H9 (cell line): ENCODE measurements at regions not wholly inside any gene's neighbourhood (a gene's known extent, or its start where the extent isn't known, plus 50 kb on each side); places are given as distances from the start of the nearest gene placed in this dataset.

Source experiments
- DNase-seq: peaks from one replicate; pipeline ENCODE4 v3.0.0-alpha.2; 2017
- H2AFZ ChIP-seq: one replicate; pipeline ENCODE4 v1.6.1; 2013; ENCODE audit warnings: mild to moderate bottlenecking, low read length, control low read depth, moderate library complexity
- H2AK5ac ChIP-seq: 2 replicates; pipeline ENCODE4 v1.6.1; 2013; ENCODE audit warnings: low read length, control low read depth, mixed read lengths; ENCODE audit not compliant: insufficient read length
- H2BK120ac ChIP-seq: one replicate; pipeline ENCODE4 v1.6.1; 2013; ENCODE audit warnings: low read depth, mild to moderate bottlenecking, low read length, control low read depth, inconsistent platforms; ENCODE audit not compliant: poor library complexity, severe bottlenecking
- H2BK12ac ChIP-seq: 2 replicates; pipeline ENCODE4 v1.6.1; 2013; ENCODE audit warnings: low read length, control low read depth, mixed read lengths, low read depth; ENCODE audit not compliant: insufficient read length
- H2BK15ac ChIP-seq: 2 replicates; pipeline ENCODE4 v1.6.1; 2013; ENCODE audit warnings: low read depth, low read length, control low read depth
- H2BK20ac ChIP-seq: one replicate; pipeline ENCODE4 v1.6.1; 2013; ENCODE audit warnings: low read depth, mild to moderate bottlenecking, low read length, control low read depth, inconsistent platforms; ENCODE audit not compliant: poor library complexity, severe bottlenecking
- H2BK5ac ChIP-seq: 2 replicates; pipeline ENCODE4 v1.6.1; 2013; ENCODE audit warnings: low read length, control low read depth, mixed read lengths; ENCODE audit not compliant: insufficient read length
- H3K14ac ChIP-seq: 2 replicates; pipeline ENCODE4 v1.6.1; 2013; ENCODE audit warnings: low read length, control low read depth; ENCODE audit not compliant: insufficient read depth
- H3K18ac ChIP-seq: 2 replicates; pipeline ENCODE4 v1.6.1; 2013; ENCODE audit warnings: low read depth, mild to moderate bottlenecking, mixed read lengths, low read length, control low read depth; ENCODE audit not compliant: insufficient read length
- H3K23ac ChIP-seq: 2 replicates; pipeline ENCODE4 v1.6.1; 2013; ENCODE audit warnings: low read length, control low read depth, mixed read lengths, low read depth; ENCODE audit not compliant: insufficient read length
- H3K23me2 ChIP-seq: 2 replicates; pipeline ENCODE4 v1.6.1; 2013; ENCODE audit warnings: low read depth, mild to moderate bottlenecking, mixed read lengths, low read length, control low read depth; ENCODE audit not compliant: insufficient read length, poor library complexity, severe bottlenecking
- H3K27ac ChIP-seq: 2 replicates; pipeline ENCODE4 v1.5.1; 2013; ENCODE audit warnings: low read length, control low read depth, mixed read lengths, low read depth; ENCODE audit not compliant: insufficient read length
- H3K27me3 ChIP-seq: 2 replicates; pipeline ENCODE4 v1.6.1; 2013; ENCODE audit warnings: low read length, control low read depth, inconsistent platforms; ENCODE audit not compliant: insufficient read depth
- H3K4ac ChIP-seq: 2 replicates; pipeline ENCODE4 v1.6.1; 2013; ENCODE audit warnings: low read depth, mild to moderate bottlenecking, control low read depth, inconsistent platforms, low read length, moderate library complexity
- H3K4me1 ChIP-seq: 2 replicates; pipeline ENCODE4 v1.6.1; 2013; ENCODE audit warnings: low read length, control low read depth, inconsistent platforms; ENCODE audit not compliant: insufficient read depth
- H3K4me2 ChIP-seq: 2 replicates; pipeline ENCODE4 v1.6.1; 2013; ENCODE audit warnings: low read length, control low read depth, mixed read lengths; ENCODE audit not compliant: insufficient read length, insufficient read depth
- H3K56ac ChIP-seq: 2 replicates; pipeline ENCODE4 v1.6.1; 2013; ENCODE audit warnings: low read depth, mild to moderate bottlenecking, mixed read lengths, low read length, control low read depth; ENCODE audit not compliant: insufficient read length
- H3K79me1 ChIP-seq: 2 replicates; pipeline ENCODE4 v1.6.1; 2013; ENCODE audit warnings: low read depth, mild to moderate bottlenecking, moderate library complexity, low read length, control low read depth, inconsistent platforms; ENCODE audit not compliant: insufficient read depth, poor library complexity, severe bottlenecking
- H3K79me2 ChIP-seq: 2 replicates; pipeline ENCODE4 v1.6.1; 2013; ENCODE audit warnings: low read length, control low read depth, inconsistent platforms; ENCODE audit not compliant: insufficient read depth
- H3K9ac ChIP-seq: 2 replicates; pipeline ENCODE4 v1.6.1; 2013; ENCODE audit warnings: low read length, control low read depth, mixed read lengths; ENCODE audit not compliant: insufficient read length; ENCODE audit errors: extremely low read depth
- H3K9me3 ChIP-seq: one replicate; pipeline ENCODE4 v1.6.1; 2013; ENCODE audit warnings: low read depth, low read length, inconsistent platforms; ENCODE audit not compliant: control insufficient read depth
- H3T11ph ChIP-seq: one replicate; pipeline ENCODE4 v1.6.1; 2013; ENCODE audit warnings: mild to moderate bottlenecking, low read length, control low read depth, inconsistent platforms
- H4K20me1 ChIP-seq: one replicate; pipeline ENCODE4 v1.6.1; 2013; ENCODE audit not compliant: control insufficient read depth, insufficient read length, insufficient read depth
- H4K5ac ChIP-seq: 2 replicates; pipeline ENCODE4 v1.6.1; 2013; ENCODE audit warnings: low read depth, mild to moderate bottlenecking, mixed read lengths, low read length, control low read depth; ENCODE audit not compliant: insufficient read length
- H4K8ac ChIP-seq: replicated peaks from 2 replicates; pipeline ENCODE4 v1.6.1; 2013; ENCODE audit warnings: low read length, control low read depth, mixed read lengths, low read depth; ENCODE audit not compliant: insufficient read length
- H4K91ac ChIP-seq: 2 replicates; pipeline ENCODE4 v1.6.1; 2013; ENCODE audit warnings: low read depth, mild to moderate bottlenecking, moderate library complexity, mixed read lengths, low read length, control low read depth; ENCODE audit not compliant: insufficient read length
- H3K27ac Mint-ChIP-seq, 3 experiments: 2 replicates in 2 of 3; 3 replicates in 1 of 3; pipeline ENCODE4 v1.8.0; 2020 to 2021; ENCODE audit warnings: mixed read lengths in 3 of 3, mild to moderate bottlenecking in 1 of 3, moderate library complexity in 1 of 3
- H3K27me3 Mint-ChIP-seq: 2 replicates; pipeline ENCODE4 v1.8.0; 2021; ENCODE audit warnings: low read depth, mild to moderate bottlenecking, moderate library complexity, mixed read lengths
- H3K36me3 Mint-ChIP-seq, 3 experiments: 2 replicates in 2 of 3; 3 replicates in 1 of 3; pipeline ENCODE4 v1.8.0; 2020 to 2021; ENCODE audit warnings: low read depth in 3 of 3, mixed read lengths in 3 of 3; ENCODE audit not compliant: insufficient read depth in 1 of 3
- H3K4me1 Mint-ChIP-seq, 2 experiments: 2 replicates each; pipeline ENCODE4 v1.8.0; 2020; ENCODE audit warnings: mixed read lengths in 2 of 2
- H3K4me3 Mint-ChIP-seq, 2 experiments: 2 replicates in 1 of 2; 3 replicates in 1 of 2; pipeline ENCODE4 v1.8.0; 2020 to 2021; ENCODE audit warnings: mild to moderate bottlenecking in 2 of 2, mixed read lengths in 2 of 2, moderate library complexity in 1 of 2
- H3K9me3 Mint-ChIP-seq, 2 experiments: 2 replicates in 1 of 2; 3 replicates in 1 of 2; pipeline ENCODE4 v1.8.0; 2020; ENCODE audit warnings: mild to moderate bottlenecking in 2 of 2, mixed read lengths in 2 of 2, moderate library complexity in 1 of 2
- WGBS: extraction: QIAGEN DNeasy Blood & Tissue Kit; methylation state at CpG from one replicate; pipeline ENCODE4 v1.1.7; 2013; ENCODE audit warnings: missing lambda C conversion rate, low lambda C conversion rate, mixed read lengths; ENCODE audit not compliant: insufficient read length; ENCODE audit errors: extremely low coverage; 5-methylcytosine and 5-hydroxymethylcytosine counted together
- TF ChIP-seq, protein P1 (sequence below): fragments of 200-600 bp; sonication (generic); conservative IDR thresholded peaks from 3 replicates; pipeline ENCODE4 v1.8.0; 2021; ENCODE audit warnings: antibody characterized with exemption, mild to moderate bottlenecking

DNA sequence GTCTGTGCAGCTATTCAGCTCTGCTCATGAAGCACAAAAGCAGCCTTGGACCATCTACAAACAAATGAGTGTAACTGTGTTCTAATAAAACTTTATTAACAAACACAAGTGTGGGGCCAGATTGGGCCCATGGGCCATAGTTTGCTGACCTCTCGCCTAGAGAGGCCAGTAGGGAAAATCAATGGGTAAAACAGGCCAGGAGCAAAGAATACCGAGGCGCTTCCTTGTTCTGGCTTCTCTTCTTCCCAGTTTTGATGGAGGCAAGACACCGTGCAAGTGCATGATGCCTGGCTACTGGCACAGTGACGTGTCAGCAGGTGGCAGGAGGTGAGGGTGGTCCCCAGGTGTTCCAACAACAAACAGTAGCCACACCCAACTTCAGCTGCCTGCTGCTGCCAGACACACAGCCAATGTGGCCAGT is 94.3 kb upstream of the SDK1 start:
- Histone ChIP-seq H2BK20ac (no peak overlapping the region), H2AFZ (no peak overlapping the region), H3K79me2 (no peaks in the 10 kb centered on the region), H2BK15ac (no peak overlapping the region), H4K20me1 (no peaks in the 10 kb centered on the region), H3K4me2 (no peak overlapping the region), H3K27ac (no peak overlapping the region), H3K56ac (no peak overlapping the region), H2BK12ac (no peak overlapping the region), H4K91ac (no peak overlapping the region), H3K9me3 (no peaks in the 10 kb centered on the region), H4K5ac (no peak overlapping the region), H2BK5ac (no peak overlapping the region), H3K4me1 (no peaks in the 10 kb centered on the region), H3K18ac (no peak overlapping the region), H3K79me1 (no peaks in the 10 kb centered on the region), H3K9ac (no peak overlapping the region), H3K23me2 (no peaks in the 10 kb centered on the region), H2AK5ac (no peak overlapping the region), H3T11ph (no peak overlapping the region), H3K14ac (no peak overlapping the region), H4K8ac (no peak overlapping the region), H2BK120ac (no peak overlapping the region), H3K23ac (no peak overlapping the region), H3K27me3 (no peaks in the 10 kb centered on the region), H3K4ac (no peak overlapping the region)
- no peak for DNase-seq
- TF ChIP-seq, protein P1, sequence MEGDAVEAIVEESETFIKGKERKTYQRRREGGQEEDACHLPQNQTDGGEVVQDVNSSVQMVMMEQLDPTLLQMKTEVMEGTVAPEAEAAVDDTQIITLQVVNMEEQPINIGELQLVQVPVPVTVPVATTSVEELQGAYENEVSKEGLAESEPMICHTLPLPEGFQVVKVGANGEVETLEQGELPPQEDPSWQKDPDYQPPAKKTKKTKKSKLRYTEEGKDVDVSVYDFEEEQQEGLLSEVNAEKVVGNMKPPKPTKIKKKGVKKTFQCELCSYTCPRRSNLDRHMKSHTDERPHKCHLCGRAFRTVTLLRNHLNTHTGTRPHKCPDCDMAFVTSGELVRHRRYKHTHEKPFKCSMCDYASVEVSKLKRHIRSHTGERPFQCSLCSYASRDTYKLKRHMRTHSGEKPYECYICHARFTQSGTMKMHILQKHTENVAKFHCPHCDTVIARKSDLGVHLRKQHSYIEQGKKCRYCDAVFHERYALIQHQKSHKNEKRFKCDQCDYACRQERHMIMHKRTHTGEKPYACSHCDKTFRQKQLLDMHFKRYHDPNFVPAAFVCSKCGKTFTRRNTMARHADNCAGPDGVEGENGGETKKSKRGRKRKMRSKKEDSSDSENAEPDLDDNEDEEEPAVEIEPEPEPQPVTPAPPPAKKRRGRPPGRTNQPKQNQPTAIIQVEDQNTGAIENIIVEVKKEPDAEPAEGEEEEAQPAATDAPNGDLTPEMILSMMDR: no peak
- no peaks in the 10 kb centered on the region; a peak in 1 of 5 replicates for H3K9me3 Mint-ChIP-seq
- H3K27me3 Mint-ChIP-seq: no peaks in the 10 kb centered on the region; the same call in 1 of the 2 replicates
- no peak overlapping the region for H3K4me3 Mint-ChIP-seq
- H3K4me1 Mint-ChIP-seq: peaks cover 6 to 7% of the 10 kb centered on the region in 2 experiments
- H3K27ac Mint-ChIP-seq: no peak overlapping the region; a peak in 1 of 7 replicates
- WGBS: no CpG with 5 or more reads among the region's 5 CpGs
- no peaks in the 10 kb centered on the region for H3K36me3 Mint-ChIP-seq
